ENCODE measurements at regions not wholly inside any gene's neighbourhood (a gene's known extent, or its start where the extent isn't known, plus 50 kb on each side); places are given as distances from the start of the nearest gene placed in this dataset.

DNA sequence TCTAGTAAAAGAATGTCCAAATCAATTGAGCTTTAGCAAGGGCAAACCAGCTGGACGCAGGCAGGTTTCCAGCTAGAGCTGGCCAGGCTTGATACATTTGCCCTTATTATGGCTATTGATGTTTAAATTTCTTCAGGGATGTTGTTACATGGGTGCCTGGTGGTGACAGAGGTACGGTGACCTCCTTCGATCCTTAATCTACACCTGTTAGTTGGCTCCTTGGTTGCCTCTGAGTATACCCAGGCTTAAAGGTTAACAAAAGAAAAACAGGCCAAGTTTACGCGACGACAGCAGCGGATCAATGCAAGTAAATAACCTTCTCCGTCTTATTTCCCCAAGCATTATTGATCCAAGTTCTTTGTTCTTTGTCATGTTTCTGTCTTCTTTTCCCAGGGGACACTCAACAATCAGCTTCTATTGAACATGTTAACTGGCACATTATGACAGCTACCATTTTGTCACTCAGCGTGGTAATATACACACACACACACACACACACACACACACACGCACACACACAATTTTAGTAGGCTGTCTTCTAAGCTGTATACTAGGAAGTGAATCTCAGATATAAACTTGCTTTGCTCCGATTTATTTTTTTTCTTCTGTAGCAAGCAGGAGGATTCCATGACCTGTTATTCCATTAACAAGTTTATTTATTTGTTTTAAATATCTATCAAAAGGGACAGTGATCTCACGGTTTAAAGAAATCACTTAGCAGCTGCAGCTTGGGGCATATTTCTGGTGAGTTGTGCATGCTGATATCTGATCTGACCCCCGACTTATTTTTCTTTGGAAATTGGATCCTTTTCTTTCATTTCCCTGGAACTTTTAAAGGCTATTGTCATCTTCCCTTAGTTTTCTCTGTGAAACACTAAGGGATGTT lies 844.7 kb downstream of the MCTP2 start:
- POLR2A ChIA-PET = no interaction called here
- Mint-ChIP-seq H3K9me3 (peaks cover 9% of the 10 kb centered on the region; the same call in 1 of the 2 replicates), H3K4me1 (no peaks in the 10 kb centered on the region), H3K27ac (no peak overlapping the region), H3K4me3 (no peak overlapping the region), H3K36me3 (no peaks in the 10 kb centered on the region), H3K27me3 (ENCODE audit: low read depth) (no peaks in the 10 kb centered on the region)
- DNase-seq (ENCODE audit: low spot score) = no peak
- ATAC-seq = no peak
- TF ChIP-seq ZNF317 (CRISPR knock-in tag; IDR thresholded peaks at IDR 0.05; ENCODE audit: borderline replicate concordance, low read depth) (no peak), IRF2 (CRISPR knock-in tag; IDR thresholded peaks at IDR 0.05; ENCODE audit: borderline replicate concordance, low read depth) (no peak), PREB (CRISPR knock-in tag; IDR thresholded peaks at IDR 0.05; ENCODE audit: borderline replicate concordance) (no peak), HMGA2 (CRISPR knock-in tag; IDR thresholded peaks at IDR 0.05) (no peak), TCF7 (CRISPR knock-in tag; IDR thresholded peaks at IDR 0.05; ENCODE audit: low read depth) (no peak), FOXJ3 (CRISPR knock-in tag; IDR thresholded peaks at IDR 0.05; ENCODE audit: borderline replicate concordance) (no peak), ETV6 (CRISPR knock-in tag; IDR thresholded peaks at IDR 0.05) (no peak)
- TF ChIP-seq, protein P1, sequence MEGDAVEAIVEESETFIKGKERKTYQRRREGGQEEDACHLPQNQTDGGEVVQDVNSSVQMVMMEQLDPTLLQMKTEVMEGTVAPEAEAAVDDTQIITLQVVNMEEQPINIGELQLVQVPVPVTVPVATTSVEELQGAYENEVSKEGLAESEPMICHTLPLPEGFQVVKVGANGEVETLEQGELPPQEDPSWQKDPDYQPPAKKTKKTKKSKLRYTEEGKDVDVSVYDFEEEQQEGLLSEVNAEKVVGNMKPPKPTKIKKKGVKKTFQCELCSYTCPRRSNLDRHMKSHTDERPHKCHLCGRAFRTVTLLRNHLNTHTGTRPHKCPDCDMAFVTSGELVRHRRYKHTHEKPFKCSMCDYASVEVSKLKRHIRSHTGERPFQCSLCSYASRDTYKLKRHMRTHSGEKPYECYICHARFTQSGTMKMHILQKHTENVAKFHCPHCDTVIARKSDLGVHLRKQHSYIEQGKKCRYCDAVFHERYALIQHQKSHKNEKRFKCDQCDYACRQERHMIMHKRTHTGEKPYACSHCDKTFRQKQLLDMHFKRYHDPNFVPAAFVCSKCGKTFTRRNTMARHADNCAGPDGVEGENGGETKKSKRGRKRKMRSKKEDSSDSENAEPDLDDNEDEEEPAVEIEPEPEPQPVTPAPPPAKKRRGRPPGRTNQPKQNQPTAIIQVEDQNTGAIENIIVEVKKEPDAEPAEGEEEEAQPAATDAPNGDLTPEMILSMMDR (IDR thresholded peaks at IDR 0.05) = no peak
- TF ChIP-seq, protein P2, sequence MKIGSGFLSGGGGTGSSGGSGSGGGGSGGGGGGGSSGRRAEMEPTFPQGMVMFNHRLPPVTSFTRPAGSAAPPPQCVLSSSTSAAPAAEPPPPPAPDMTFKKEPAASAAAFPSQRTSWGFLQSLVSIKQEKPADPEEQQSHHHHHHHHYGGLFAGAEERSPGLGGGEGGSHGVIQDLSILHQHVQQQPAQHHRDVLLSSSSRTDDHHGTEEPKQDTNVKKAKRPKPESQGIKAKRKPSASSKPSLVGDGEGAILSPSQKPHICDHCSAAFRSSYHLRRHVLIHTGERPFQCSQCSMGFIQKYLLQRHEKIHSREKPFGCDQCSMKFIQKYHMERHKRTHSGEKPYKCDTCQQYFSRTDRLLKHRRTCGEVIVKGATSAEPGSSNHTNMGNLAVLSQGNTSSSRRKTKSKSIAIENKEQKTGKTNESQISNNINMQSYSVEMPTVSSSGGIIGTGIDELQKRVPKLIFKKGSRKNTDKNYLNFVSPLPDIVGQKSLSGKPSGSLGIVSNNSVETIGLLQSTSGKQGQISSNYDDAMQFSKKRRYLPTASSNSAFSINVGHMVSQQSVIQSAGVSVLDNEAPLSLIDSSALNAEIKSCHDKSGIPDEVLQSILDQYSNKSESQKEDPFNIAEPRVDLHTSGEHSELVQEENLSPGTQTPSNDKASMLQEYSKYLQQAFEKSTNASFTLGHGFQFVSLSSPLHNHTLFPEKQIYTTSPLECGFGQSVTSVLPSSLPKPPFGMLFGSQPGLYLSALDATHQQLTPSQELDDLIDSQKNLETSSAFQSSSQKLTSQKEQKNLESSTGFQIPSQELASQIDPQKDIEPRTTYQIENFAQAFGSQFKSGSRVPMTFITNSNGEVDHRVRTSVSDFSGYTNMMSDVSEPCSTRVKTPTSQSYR (CRISPR knock-in tag; IDR thresholded peaks at IDR 0.05) = no peak
- TF ChIP-seq, protein P3, sequence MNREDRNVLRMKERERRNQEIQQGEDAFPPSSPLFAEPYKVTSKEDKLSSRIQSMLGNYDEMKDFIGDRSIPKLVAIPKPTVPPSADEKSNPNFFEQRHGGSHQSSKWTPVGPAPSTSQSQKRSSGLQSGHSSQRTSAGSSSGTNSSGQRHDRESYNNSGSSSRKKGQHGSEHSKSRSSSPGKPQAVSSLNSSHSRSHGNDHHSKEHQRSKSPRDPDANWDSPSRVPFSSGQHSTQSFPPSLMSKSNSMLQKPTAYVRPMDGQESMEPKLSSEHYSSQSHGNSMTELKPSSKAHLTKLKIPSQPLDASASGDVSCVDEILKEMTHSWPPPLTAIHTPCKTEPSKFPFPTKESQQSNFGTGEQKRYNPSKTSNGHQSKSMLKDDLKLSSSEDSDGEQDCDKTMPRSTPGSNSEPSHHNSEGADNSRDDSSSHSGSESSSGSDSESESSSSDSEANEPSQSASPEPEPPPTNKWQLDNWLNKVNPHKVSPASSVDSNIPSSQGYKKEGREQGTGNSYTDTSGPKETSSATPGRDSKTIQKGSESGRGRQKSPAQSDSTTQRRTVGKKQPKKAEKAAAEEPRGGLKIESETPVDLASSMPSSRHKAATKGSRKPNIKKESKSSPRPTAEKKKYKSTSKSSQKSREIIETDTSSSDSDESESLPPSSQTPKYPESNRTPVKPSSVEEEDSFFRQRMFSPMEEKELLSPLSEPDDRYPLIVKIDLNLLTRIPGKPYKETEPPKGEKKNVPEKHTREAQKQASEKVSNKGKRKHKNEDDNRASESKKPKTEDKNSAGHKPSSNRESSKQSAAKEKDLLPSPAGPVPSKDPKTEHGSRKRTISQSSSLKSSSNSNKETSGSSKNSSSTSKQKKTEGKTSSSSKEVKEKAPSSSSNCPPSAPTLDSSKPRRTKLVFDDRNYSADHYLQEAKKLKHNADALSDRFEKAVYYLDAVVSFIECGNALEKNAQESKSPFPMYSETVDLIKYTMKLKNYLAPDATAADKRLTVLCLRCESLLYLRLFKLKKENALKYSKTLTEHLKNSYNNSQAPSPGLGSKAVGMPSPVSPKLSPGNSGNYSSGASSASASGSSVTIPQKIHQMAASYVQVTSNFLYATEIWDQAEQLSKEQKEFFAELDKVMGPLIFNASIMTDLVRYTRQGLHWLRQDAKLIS (CRISPR knock-in tag; IDR thresholded peaks at IDR 0.05; ENCODE audit: borderline replicate concordance) = no peak
- CTCF ChIA-PET = no interaction called here

GRCh38 chr15:95076678-95076990 lies 845.3 kb downstream of the MCTP2 start:
- ChIA-PET POLR2A (no interaction called here), CTCF (no interaction called here)
- peaks cover 9% of the 10 kb centered on the region; the same call in 1 of the 2 replicates for H3K9me3 Mint-ChIP-seq
- H3K4me1 Mint-ChIP-seq = no peaks in the 10 kb centered on the region
- TF ChIP-seq ZBTB21 (CRISPR knock-in tag; IDR thresholded peaks at IDR 0.05; ENCODE audit: borderline replicate concordance) (no peak), JUN (CRISPR knock-in tag; IDR thresholded peaks at IDR 0.05) (no peak), ATF1 (CRISPR knock-in tag; IDR thresholded peaks at IDR 0.05) (no peak), ZBTB43 (CRISPR knock-in tag; IDR thresholded peaks at IDR 0.05) (no peak), ZNF416 (CRISPR knock-in tag; IDR thresholded peaks at IDR 0.05) (no peak), NR3C1 (CRISPR knock-in tag; conservative IDR thresholded peaks at IDR 0.05; ENCODE audit: low read depth) (no peak)
- TF ChIP-seq, protein P4, sequence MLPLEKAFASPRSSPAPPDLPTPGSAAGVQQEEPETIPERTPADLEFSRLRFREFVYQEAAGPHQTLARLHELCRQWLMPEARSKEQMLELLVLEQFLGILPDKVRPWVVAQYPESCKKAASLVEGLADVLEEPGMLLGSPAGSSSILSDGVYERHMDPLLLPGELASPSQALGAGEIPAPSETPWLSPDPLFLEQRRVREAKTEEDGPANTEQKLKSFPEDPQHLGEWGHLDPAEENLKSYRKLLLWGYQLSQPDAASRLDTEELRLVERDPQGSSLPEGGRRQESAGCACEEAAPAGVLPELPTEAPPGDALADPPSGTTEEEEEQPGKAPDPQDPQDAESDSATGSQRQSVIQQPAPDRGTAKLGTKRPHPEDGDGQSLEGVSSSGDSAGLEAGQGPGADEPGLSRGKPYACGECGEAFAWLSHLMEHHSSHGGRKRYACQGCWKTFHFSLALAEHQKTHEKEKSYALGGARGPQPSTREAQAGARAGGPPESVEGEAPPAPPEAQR (CRISPR knock-in tag; IDR thresholded peaks at IDR 0.05) = no peak
- H3K27me3 Mint-ChIP-seq (ENCODE audit: low read depth) = no peaks in the 10 kb centered on the region
- no peak overlapping the region for H3K27ac Mint-ChIP-seq
- H3K36me3 Mint-ChIP-seq = no peaks in the 10 kb centered on the region
- ATAC-seq (no peak), DNase-seq (ENCODE audit: low spot score) (no peak)
- H3K4me3 Mint-ChIP-seq = no peak overlapping the region
